ELR (cell line): ENCODE measurements at regions not wholly inside any gene's neighbourhood (a gene's known extent, or its start where the extent isn't known, plus 50 kb on each side); places are given as distances from the start of the nearest gene placed in this dataset.
A peak's percentile ranks its signal among the peaks of the same experiment; 100 is the strongest.
"Not testable (repeated sequence)": the region's sequence is repeated elsewhere in the genome, so short reads cannot be mapped to it uniquely, and the experiment has no call there.

Experiments used
- DNase-seq: peaks from one replicate; pipeline ENCODE4 v3.0.0-alpha.2; 2015; ENCODE audit warnings: low read depth

- peak; percentile 1 for DNase-seq
Observed at GRCh38 chr16:54879681-54880080, 51.0 kb upstream of the IRX5 start.

GRCh38 chr16:54878301-54878700, 52.4 kb upstream of the IRX5 start:
- DNase-seq: no peak

- no peak for DNase-seq
Observed at GRCh38 chr16:54875443-54875842, 55.2 kb upstream of the IRX5 start.

- DNase-seq: not testable (repeated sequence)
Observed at GRCh38 chr16:54873716-54874373, 56.8 kb upstream of the IRX5 start.

GRCh38 chr16:54873071-54873470, 57.6 kb upstream of the IRX5 start:
- no peak for DNase-seq

- no peak for DNase-seq
Observed at GRCh38 chr16:54870151-54870550, 60.5 kb upstream of the IRX5 start.

- DNase-seq: no peak
Observed at GRCh38 chr16:54867302-54867832, 63.3 kb upstream of the IRX5 start.

GRCh38 chr16:54862529-54862928, 68.1 kb upstream of the IRX5 start:
- no peak for DNase-seq

GRCh38 chr16:54856871-54857270, 73.8 kb upstream of the IRX5 start:
- no peak for DNase-seq

- DNase-seq: no peak
Observed at GRCh38 chr16:54847609-54848008, 83.1 kb upstream of the IRX5 start.

GRCh38 chr16:54847207-54847606, 83.5 kb upstream of the IRX5 start:
- no peak for DNase-seq

GRCh38 chr16:54846766-54847165, 83.9 kb upstream of the IRX5 start:
- DNase-seq: no peak

- no peak for DNase-seq
Observed at GRCh38 chr16:54843424-54843750, 87.3 kb upstream of the IRX5 start.

GRCh38 chr16:54842743-54843423, 87.8 kb upstream of the IRX5 start:
- DNase-seq: no peak

- DNase-seq: no peak
Observed at GRCh38 chr16:54829691-54830090, 101.0 kb upstream of the IRX5 start.

- DNase-seq: no peak
Observed at GRCh38 chr16:54822892-54823291, 107.8 kb upstream of the IRX5 start.

- DNase-seq: no peak
Observed at GRCh38 chr16:54822492-54822891, 108.2 kb upstream of the IRX5 start.

GRCh38 chr16:54821731-54822130, 108.9 kb upstream of the IRX5 start:
- DNase-seq: no peak

GRCh38 chr16:54817940-54818574, 112.6 kb upstream of the IRX5 start:
- no peak for DNase-seq

- DNase-seq: peak; percentile 1
Observed at GRCh38 chr16:54817432-54817831, 113.2 kb upstream of the IRX5 start.

GRCh38 chr16:54816471-54816870, 114.2 kb upstream of the IRX5 start:
- no peak for DNase-seq

- DNase-seq: no peak
Observed at GRCh38 chr16:54815177-54815576, 115.5 kb upstream of the IRX5 start.

- no peak for DNase-seq
Observed at GRCh38 chr16:54813778-54814177, 116.9 kb upstream of the IRX5 start.
